Activated T-cell treated with anti-CD3 and anti-CD28 coated beads for 24 hours (primary cell): ENCODE measurements at regions not wholly inside any gene's neighbourhood (a gene's known extent, or its start where the extent isn't known, plus 50 kb on each side); places are given as distances from the start of the nearest gene placed in this dataset.

Experiments
- DNase-seq: peaks from one replicate; pipeline ENCODE4 v3.0.0-alpha.2; 2020; ENCODE audit warnings: low read depth

DNA sequence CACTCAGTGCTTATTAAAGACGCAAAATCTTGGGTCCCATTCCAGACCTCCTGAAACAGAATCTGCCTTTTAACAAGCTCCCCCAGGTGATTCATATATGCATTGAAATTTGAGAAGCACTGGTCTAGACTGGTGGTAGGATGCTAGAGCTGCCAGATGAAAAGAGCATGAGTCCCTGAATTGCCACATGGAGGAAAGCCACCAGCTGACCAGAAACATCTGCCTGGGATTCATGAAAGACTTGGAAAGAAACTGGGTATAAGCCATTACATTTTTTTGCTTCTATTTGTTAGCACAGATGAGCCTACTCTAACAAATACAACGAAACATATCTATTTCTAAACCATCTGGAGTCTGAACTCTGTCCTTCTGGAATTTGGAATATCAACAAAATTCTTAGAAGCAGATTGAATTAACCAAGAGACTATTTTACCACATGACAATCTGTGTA lies 228.9 kb downstream of the RBM43 start:
- DNase-seq, result no peak

DNA sequence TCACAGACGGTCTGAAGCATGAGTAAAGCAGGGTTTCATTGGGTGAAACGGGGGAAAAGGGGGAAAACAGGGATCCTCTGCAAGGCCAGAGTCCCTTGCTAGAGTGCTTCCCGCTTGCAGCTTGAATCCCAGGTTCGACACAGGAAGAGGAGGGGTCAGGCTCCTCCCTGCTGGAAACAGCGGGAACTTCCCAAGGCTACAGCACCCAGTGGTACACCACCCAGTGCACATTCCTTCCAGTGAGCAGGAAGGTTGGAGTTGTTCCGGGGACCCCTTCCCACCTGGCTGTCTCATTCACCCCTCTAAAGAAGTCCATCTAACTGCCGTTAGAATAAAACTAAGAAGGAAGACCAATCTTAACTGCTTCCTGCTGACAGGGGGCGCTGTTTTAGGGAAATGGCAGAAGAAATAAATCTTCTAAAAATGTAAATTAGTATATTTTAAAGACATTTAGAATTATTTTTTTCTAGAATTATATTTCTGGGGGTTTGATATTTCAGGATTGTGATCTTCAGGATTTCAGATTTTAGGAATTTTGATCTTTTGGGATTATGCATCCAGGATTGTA lies 230.9 kb downstream of the RBM43 start:
- DNase-seq, result no peak

DNA sequence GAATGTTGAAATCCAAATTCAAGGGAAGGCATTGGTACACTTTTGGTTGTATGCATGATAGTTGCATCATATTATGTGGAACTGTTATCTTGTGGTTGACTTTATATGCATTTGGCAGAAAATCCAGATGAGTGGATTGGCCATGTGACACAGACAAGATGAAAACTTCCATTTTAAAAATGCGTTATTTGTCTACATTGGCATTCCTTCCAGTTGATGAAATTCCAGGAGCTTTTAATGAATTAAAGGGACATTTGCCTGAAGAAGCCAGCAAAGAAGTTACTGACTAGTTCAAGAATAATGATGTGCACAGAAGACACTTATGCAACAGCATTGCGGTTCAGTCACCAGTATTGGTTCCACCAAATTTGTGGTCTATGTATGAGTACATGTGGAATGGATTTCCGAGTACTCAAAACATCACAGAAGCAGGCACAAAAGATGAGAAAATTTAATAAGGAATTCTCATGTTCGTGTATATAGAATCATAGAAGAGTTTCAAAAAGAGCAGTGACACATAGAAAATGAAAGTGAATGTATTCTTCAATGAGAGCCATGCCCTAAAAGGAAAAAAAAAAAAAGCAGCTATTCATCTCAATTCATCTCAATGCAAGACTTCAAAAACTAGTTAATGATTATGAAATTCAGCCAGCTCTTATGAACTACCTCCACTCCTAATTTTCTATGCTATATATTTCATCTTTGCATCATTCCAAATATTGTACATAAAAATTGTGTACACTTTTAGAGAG lies 232.1 kb downstream of the RBM43 start:
- DNase-seq, result no peak

GRCh38 chr2:151028691-151029176 lies 232.9 kb downstream of the RBM43 start:
- no peak for DNase-seq

DNA sequence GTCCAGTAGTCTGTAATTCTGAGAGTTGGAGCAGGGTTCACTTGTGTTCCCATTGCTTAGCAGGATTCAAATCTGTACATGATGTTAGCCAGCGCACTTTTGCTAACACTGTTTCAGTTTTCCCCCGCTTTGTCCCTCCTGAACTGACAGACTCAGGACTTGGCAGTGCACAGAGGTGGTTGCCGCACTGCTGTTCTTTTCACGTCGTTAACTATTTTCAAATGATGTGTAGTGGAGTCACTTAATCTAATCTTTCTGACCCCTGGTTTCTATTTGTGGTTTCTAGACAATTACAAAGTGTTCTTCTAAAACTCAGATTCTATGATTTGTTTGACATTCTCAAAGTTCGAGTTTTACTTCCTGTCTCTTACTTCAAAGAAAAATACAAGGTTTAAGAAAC lies 234.5 kb downstream of the RBM43 start:
- no peak for DNase-seq

DNA sequence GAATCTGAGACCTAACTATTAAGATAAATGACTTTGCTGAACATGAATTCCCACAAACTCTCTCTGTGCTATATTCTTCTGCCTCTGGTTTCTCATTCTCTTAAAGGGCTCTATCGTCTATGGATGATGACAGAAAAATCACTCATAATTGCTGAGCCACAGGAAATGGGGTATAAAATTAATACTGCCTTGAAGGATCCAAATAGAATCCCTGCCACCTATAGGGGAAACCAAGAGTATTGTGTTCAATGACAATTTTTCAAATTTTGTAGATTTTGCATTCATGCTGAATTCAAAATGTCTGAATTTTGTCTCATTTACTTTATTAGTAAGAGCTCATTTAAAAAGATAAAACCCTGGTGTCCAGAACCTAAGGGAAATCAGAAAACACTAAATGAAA lies 235.8 kb downstream of the RBM43 start:
- no peak for DNase-seq

DNA sequence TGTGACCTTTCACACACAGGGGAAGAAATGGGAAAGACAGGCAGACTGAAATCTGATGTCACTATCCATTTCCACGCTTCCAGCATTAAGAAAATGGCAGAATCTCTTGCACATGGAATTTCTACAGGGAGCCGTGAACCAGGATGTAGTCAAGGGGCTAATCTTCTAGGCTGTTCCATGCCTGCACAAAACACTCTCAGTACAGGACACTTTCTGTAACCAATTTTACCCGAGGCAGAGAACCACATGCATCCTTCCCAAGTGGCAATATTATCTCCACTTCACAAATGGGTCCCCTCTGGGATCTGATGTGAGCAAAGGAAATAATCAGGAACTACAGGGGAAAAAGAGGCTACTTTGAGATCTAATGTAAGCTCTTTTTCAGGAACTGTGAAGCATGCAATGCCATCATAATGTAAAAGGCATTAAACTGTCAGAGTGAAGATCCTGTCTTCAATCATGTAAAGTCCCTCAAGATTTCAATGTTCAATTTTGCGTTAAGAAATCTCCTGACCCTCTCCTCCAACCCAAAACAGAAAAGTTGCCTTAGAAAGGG lies 236.9 kb downstream of the RBM43 start:
- no peak for DNase-seq

DNA sequence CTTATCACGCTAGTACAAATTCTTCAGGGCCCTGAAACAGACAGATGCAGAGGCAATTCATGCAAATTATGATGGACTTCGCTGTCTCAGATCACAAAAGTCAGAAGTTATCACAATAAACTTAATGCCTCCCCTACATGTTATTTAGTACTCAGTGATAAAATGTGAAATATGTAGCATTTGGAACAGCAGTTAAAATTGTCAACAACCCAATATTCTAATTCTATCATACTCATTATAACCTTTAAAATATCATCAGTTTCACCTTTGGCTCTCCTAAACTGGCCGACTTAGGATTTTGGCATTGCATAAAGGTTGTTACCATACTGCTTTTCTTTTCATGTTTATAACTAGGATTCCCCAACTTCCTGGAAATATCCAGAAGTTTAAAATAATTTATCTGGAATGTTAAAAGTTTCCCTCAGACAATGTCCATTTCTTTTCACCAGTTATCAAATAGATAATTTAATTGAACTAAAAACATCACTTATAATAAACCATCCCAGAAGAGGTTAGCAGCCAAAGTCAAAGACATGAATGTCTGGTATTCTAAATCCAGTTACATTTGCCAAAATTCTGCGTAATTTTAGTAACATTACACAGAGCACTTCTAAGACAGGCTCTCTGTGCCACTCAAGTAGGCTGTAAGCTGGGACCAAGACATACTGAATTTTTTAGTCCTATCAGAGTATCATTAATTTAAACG lies 239.8 kb downstream of the RBM43 start:
- no peak for DNase-seq

- no peak for DNase-seq
Measured at GRCh38 chr2:151020411-151020810, 241.3 kb downstream of the RBM43 start.

DNA sequence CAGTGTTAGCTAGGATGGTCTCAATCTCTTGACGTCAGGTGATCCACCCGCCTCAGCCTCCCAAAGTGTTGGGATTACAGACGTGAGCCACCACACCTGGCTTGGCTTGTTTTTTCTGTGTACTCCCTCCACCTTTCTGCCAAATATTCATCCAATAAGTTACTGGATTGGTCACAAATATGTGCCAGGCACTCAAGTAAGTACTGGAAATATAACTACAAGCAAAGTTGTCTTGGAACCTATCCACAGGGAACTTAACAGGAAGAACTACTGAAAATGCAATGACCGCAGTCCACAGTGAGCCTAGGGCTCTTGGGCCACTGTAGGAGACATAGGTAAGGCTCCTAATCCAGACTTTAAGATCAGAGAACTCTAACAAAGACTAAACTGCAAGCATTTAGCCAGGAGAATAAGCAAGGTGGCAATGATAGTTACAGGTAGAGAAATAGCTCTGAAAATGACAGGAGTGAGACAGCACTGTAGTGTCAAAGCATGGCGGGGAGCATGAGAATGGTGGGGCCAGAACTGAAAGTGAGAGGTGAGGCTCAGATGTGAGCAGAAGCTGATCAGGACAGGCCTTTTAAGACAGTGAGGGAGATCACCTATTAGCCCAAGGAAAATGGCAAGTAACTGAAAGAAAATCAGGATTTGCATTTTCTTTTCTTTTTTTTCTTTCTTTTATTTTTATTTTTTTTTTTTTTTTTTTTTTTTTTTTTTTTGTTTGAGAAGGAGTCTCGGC lies 252.1 kb downstream of the RBM43 start:
- no peak for DNase-seq

- DNase-seq, result no peak
Measured at GRCh38 chr2:151007365-151007764, 254.3 kb downstream of the RBM43 start.

GRCh38 chr2:151002959-151003600 lies 258.6 kb downstream of the RBM43 start:
- no peak for DNase-seq

DNA sequence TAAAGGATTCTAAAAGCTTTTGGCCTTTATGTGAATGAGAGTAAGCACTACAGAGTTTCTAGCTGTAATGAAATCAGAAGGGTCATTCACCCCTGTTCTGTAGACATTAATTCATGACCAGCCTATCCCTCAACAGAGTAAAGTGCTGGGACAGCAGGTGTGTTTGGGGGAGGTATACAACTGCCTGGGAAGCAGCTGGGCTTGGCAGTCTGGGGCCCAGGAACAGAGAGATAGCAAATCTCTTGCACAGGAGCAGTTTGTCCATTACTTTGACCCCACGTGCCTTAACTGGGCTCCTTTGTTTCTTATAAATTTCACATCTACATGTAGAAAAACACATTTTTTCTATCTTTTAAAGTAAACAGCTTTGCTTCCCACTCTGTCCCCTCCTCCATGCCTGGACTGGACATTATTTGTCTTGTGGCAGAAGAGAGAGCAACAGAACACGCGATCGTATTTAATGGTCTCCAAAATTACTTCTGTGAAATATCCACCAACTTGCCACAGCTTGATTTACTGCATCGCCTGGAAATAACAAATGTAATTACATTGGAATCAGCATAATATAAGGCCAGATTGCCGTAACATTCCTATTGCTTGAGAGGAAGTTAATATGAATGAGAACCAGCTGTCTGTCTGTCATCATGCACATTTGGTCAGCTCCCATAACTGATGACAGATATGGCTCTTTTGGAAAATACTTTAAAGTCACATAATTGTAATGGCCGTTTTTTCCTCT lies 263.8 kb downstream of the RBM43 start:
- DNase-seq, result no peak

GRCh38 chr2:150997066-150997465 lies 264.6 kb downstream of the RBM43 start:
- no peak for DNase-seq

DNA sequence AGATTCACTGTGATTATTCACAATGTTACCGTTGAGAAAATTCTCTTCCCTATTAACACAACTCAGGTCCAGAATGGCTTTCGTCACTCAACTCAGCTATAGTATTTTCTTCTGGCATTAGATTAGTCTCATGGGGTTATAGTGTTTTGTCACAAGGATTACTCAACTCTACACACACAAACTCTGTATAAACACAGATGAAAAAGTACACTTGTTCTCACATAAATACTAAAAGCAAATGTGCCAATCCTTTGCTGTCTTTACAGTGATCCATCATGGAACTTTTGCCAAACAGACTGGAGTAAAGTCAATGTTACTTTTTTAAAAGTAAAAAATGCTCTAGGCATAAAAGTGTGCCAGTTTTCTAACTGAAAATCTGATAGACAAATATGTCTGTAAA lies 267.6 kb downstream of the RBM43 start:
- DNase-seq, result no peak

GRCh38 chr2:150989969-150990368 lies 271.7 kb downstream of the RBM43 start:
- no peak for DNase-seq

DNA sequence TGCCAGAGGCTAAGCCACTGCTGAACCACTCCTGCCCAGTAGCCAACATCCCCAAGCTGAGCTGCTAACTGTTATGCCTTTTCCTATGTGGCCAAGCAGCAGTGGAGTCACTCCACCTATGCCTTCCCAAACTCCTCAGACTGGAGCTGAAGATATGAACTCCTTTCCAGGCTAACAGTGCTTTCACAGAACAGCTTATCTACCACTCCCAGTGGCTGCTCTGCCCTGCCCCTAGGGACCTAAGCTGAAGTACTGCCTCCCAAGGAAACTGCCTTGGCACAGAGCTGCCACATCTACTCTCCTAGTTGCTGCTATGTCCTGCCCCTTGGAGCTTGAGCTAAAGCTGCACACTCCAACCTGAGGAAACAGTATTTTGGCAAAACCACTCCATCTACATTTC lies 275.9 kb downstream of the RBM43 start:
- DNase-seq, result no peak

- DNase-seq, result no peak
Measured at GRCh38 chr2:150983314-150983897, 278.3 kb downstream of the RBM43 start.

GRCh38 chr2:150981826-150982225 lies 279.8 kb downstream of the RBM43 start:
- no peak for DNase-seq

DNA sequence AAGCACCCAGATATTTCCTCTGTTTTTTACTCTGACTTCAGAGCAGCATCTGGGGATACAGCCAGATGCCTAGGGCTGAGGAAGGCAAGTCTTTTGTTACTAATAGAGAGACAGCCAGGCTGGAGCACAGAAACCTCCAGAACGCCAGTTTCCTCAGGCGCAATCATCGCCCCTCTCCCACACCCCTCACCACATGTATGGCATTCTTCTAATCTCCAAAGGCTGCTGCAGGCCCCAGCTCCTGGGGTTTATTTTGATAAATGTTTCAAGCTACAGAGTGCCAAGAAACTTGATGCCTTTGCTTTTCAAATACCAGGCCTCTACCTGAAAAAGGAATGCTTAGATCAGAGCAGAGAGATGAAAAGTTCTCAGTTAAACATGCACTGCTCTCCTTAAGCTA lies 283.6 kb downstream of the RBM43 start:
- DNase-seq, result no peak

DNA sequence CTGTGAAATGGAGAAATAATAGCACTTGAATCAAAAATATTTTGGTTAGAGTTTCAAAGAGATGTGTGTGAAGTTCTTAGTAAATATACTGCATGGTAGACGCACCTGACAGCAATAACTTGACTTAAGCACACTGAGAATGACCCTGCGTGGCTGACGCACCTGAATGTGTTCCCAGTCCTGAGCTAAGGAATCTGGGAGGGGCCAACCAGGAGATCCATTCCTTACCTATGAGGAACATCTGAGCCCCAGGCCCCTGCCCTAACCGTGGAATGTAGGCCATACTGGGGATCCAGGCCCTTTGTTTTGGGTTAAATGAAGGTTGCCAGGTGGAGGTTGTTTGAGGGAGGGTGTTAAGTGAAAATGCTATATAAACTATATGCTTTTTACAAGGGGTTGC lies 284.4 kb downstream of the RBM43 start:
- no peak for DNase-seq
